GM10266 (cell line): ENCODE measurements at regions not wholly inside any gene's neighbourhood (a gene's known extent, or its start where the extent isn't known, plus 50 kb on each side); places are given as distances from the start of the nearest gene placed in this dataset.

Experiments used
- DNase-seq: peaks from one replicate; pipeline ENCODE4 v3.0.0; 2012; ENCODE audit errors: extremely low spot score
- CTCF ChIP-seq: IDR thresholded peaks from 2 replicates; pipeline ENCODE4 v1.5.1; 2012; ENCODE audit warnings: mild to moderate bottlenecking, low read depth; ENCODE audit not compliant: control insufficient read depth, insufficient read depth; ENCODE audit errors: missing control alignments

- TF ChIP-seq CTCF: peak; percentile 57
- peak; percentile 7 for DNase-seq
These were observed 105.4 kb upstream of the MCHR2 start for GRCh38 chr6:100099189-100100074.

DNA sequence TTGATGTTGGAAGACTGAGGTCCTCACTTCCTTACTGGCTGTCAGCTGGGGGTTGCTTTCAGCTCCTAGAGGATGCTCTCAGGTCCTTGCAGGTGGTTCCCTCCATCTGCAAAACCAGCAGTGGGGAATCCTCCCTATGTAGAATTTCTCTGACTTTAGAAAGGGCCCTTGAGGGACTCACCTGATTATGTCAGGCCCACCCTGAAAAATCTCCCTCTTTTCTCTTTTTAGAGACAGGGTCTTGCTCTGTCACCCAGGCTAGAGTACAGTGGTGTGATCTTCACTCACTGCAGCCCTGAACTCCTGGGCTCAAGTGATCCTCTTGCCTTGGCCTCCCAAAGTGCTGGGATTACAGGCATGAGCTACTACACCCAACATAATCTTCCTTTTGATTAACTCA, 102.9 kb upstream of the MCHR2 start:
- no peak for TF ChIP-seq CTCF

DNA sequence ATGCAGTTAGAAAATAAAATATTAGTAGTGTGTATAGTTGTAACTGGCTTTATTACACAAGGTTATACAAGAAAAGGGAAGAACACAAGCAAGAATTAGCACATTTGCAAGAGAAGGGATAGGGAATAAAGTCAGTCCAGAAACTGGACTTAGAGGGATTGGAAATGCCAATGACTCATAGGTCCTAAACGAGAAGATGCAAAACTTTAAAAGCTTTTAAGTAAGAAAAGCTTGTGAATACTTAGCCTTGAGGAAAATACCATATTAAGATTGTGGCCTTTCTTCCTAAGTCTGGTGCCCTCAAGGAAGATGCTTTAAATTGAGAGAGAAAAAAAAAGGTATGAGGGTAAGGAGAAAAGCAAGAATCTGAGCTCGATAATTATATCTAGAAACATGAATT, 102.3 kb upstream of the MCHR2 start:
- TF ChIP-seq CTCF: no peak
- no peak for DNase-seq

More for the DNA sequence above, 102.9 kb upstream of the MCHR2 start:
- DNase-seq: no peak

- no peak for DNase-seq
- no peak for TF ChIP-seq CTCF
These were observed 99.4 kb upstream of the MCHR2 start for GRCh38 chr6:100093405-100093804.

GRCh38 chr6:100088009-100088408, 94.0 kb upstream of the MCHR2 start:
- no peak for DNase-seq
- no peak for TF ChIP-seq CTCF

- DNase-seq: no peak
- no peak for TF ChIP-seq CTCF
These were observed 91.0 kb upstream of the MCHR2 start for GRCh38 chr6:100084991-100085364.

GRCh38 chr6:100084316-100084990, 90.4 kb upstream of the MCHR2 start:
- TF ChIP-seq CTCF: no peak
- DNase-seq: no peak
